ENCODE measurements at regions not wholly inside any gene's neighbourhood (a gene's known extent, or its start where the extent isn't known, plus 50 kb on each side); places are given as distances from the start of the nearest gene placed in this dataset.

DNA sequence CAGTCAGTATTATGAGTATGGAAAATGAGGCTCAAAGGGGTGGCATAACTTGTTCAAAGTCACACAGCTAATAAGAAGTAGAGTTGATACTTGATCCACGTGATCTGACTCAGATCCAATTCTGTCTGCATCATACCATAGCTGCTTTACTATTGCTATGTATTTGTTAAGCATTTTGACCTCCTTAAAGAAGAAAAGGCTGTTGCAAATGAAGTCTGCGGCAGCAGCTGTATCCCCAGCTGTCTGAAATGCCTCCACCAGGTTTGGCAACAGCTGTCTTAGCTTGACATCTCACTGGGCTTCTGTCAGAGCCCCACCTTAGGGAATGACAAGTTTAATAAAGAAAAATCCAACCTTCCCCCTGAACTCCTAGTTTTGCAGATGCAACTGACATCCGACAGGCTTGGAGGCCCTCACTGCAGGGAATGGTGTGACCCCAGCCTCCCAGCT is 75.6 kb upstream of the SLC44A1 start:
- TF ChIP-seq POLR2AphosphoS5 (IDR thresholded peaks at IDR 0.05; ENCODE audit: borderline replicate concordance, low read depth, low read length), result no peak
- TF ChIP-seq EZH2 (IDR thresholded peaks at IDR 0.05), result no peak
- no peak for TF ChIP-seq FOXP2 (optimal IDR thresholded peaks at IDR 0.05; ENCODE audit: control extremely low read depth, extremely low read length, insufficient read depth)

Data from SK-N-MC (cell line).